H9 (cell line): ENCODE measurements at regions not wholly inside any gene's neighbourhood (a gene's known extent, or its start where the extent isn't known, plus 50 kb on each side); places are given as distances from the start of the nearest gene placed in this dataset.

Experiments
- DNase-seq: peaks from one replicate; pipeline ENCODE4 v3.0.0-alpha.2; 2017
- H2AFZ ChIP-seq: one replicate; pipeline ENCODE4 v1.6.1; 2013; ENCODE audit warnings: mild to moderate bottlenecking, low read length, control low read depth, moderate library complexity
- H2AK5ac ChIP-seq: 2 replicates; pipeline ENCODE4 v1.6.1; 2013; ENCODE audit warnings: low read length, control low read depth, mixed read lengths; ENCODE audit not compliant: insufficient read length
- H2BK120ac ChIP-seq: one replicate; pipeline ENCODE4 v1.6.1; 2013; ENCODE audit warnings: low read depth, mild to moderate bottlenecking, low read length, control low read depth, inconsistent platforms; ENCODE audit not compliant: poor library complexity, severe bottlenecking
- H2BK12ac ChIP-seq: 2 replicates; pipeline ENCODE4 v1.6.1; 2013; ENCODE audit warnings: low read length, control low read depth, mixed read lengths, low read depth; ENCODE audit not compliant: insufficient read length
- H2BK15ac ChIP-seq: 2 replicates; pipeline ENCODE4 v1.6.1; 2013; ENCODE audit warnings: low read depth, low read length, control low read depth
- H2BK20ac ChIP-seq: one replicate; pipeline ENCODE4 v1.6.1; 2013; ENCODE audit warnings: low read depth, mild to moderate bottlenecking, low read length, control low read depth, inconsistent platforms; ENCODE audit not compliant: poor library complexity, severe bottlenecking
- H2BK5ac ChIP-seq: 2 replicates; pipeline ENCODE4 v1.6.1; 2013; ENCODE audit warnings: low read length, control low read depth, mixed read lengths; ENCODE audit not compliant: insufficient read length
- H3K14ac ChIP-seq: 2 replicates; pipeline ENCODE4 v1.6.1; 2013; ENCODE audit warnings: low read length, control low read depth; ENCODE audit not compliant: insufficient read depth
- H3K18ac ChIP-seq: 2 replicates; pipeline ENCODE4 v1.6.1; 2013; ENCODE audit warnings: low read depth, mild to moderate bottlenecking, mixed read lengths, low read length, control low read depth; ENCODE audit not compliant: insufficient read length
- H3K23ac ChIP-seq: 2 replicates; pipeline ENCODE4 v1.6.1; 2013; ENCODE audit warnings: low read length, control low read depth, mixed read lengths, low read depth; ENCODE audit not compliant: insufficient read length
- H3K23me2 ChIP-seq: 2 replicates; pipeline ENCODE4 v1.6.1; 2013; ENCODE audit warnings: low read depth, mild to moderate bottlenecking, mixed read lengths, low read length, control low read depth; ENCODE audit not compliant: insufficient read length, poor library complexity, severe bottlenecking
- H3K27ac ChIP-seq: 2 replicates; pipeline ENCODE4 v1.5.1; 2013; ENCODE audit warnings: low read length, control low read depth, mixed read lengths, low read depth; ENCODE audit not compliant: insufficient read length
- H3K27me3 ChIP-seq: 2 replicates; pipeline ENCODE4 v1.6.1; 2013; ENCODE audit warnings: low read length, control low read depth, inconsistent platforms; ENCODE audit not compliant: insufficient read depth
- H3K4ac ChIP-seq: 2 replicates; pipeline ENCODE4 v1.6.1; 2013; ENCODE audit warnings: low read depth, mild to moderate bottlenecking, control low read depth, inconsistent platforms, low read length, moderate library complexity
- H3K4me1 ChIP-seq: 2 replicates; pipeline ENCODE4 v1.6.1; 2013; ENCODE audit warnings: low read length, control low read depth, inconsistent platforms; ENCODE audit not compliant: insufficient read depth
- H3K4me2 ChIP-seq: 2 replicates; pipeline ENCODE4 v1.6.1; 2013; ENCODE audit warnings: low read length, control low read depth, mixed read lengths; ENCODE audit not compliant: insufficient read length, insufficient read depth
- H3K56ac ChIP-seq: 2 replicates; pipeline ENCODE4 v1.6.1; 2013; ENCODE audit warnings: low read depth, mild to moderate bottlenecking, mixed read lengths, low read length, control low read depth; ENCODE audit not compliant: insufficient read length
- H3K79me1 ChIP-seq: 2 replicates; pipeline ENCODE4 v1.6.1; 2013; ENCODE audit warnings: low read depth, mild to moderate bottlenecking, moderate library complexity, low read length, control low read depth, inconsistent platforms; ENCODE audit not compliant: insufficient read depth, poor library complexity, severe bottlenecking
- H3K79me2 ChIP-seq: 2 replicates; pipeline ENCODE4 v1.6.1; 2013; ENCODE audit warnings: low read length, control low read depth, inconsistent platforms; ENCODE audit not compliant: insufficient read depth
- H3K9ac ChIP-seq: 2 replicates; pipeline ENCODE4 v1.6.1; 2013; ENCODE audit warnings: low read length, control low read depth, mixed read lengths; ENCODE audit not compliant: insufficient read length; ENCODE audit errors: extremely low read depth
- H3K9me3 ChIP-seq: one replicate; pipeline ENCODE4 v1.6.1; 2013; ENCODE audit warnings: low read depth, low read length, inconsistent platforms; ENCODE audit not compliant: control insufficient read depth
- H3T11ph ChIP-seq: one replicate; pipeline ENCODE4 v1.6.1; 2013; ENCODE audit warnings: mild to moderate bottlenecking, low read length, control low read depth, inconsistent platforms
- H4K20me1 ChIP-seq: one replicate; pipeline ENCODE4 v1.6.1; 2013; ENCODE audit not compliant: control insufficient read depth, insufficient read length, insufficient read depth
- H4K5ac ChIP-seq: 2 replicates; pipeline ENCODE4 v1.6.1; 2013; ENCODE audit warnings: low read depth, mild to moderate bottlenecking, mixed read lengths, low read length, control low read depth; ENCODE audit not compliant: insufficient read length
- H4K8ac ChIP-seq: replicated peaks from 2 replicates; pipeline ENCODE4 v1.6.1; 2013; ENCODE audit warnings: low read length, control low read depth, mixed read lengths, low read depth; ENCODE audit not compliant: insufficient read length
- H4K91ac ChIP-seq: 2 replicates; pipeline ENCODE4 v1.6.1; 2013; ENCODE audit warnings: low read depth, mild to moderate bottlenecking, moderate library complexity, mixed read lengths, low read length, control low read depth; ENCODE audit not compliant: insufficient read length
- H3K27ac Mint-ChIP-seq, 3 experiments: 2 replicates in 2 of 3; 3 replicates in 1 of 3; pipeline ENCODE4 v1.8.0; 2020 to 2021; ENCODE audit warnings: mixed read lengths in 3 of 3, mild to moderate bottlenecking in 1 of 3, moderate library complexity in 1 of 3
- H3K27me3 Mint-ChIP-seq: 2 replicates; pipeline ENCODE4 v1.8.0; 2021; ENCODE audit warnings: low read depth, mild to moderate bottlenecking, moderate library complexity, mixed read lengths
- H3K36me3 Mint-ChIP-seq, 3 experiments: 2 replicates in 2 of 3; 3 replicates in 1 of 3; pipeline ENCODE4 v1.8.0; 2020 to 2021; ENCODE audit warnings: low read depth in 3 of 3, mixed read lengths in 3 of 3; ENCODE audit not compliant: insufficient read depth in 1 of 3
- H3K4me1 Mint-ChIP-seq, 2 experiments: 2 replicates each; pipeline ENCODE4 v1.8.0; 2020; ENCODE audit warnings: mixed read lengths in 2 of 2
- H3K4me3 Mint-ChIP-seq, 2 experiments: 2 replicates in 1 of 2; 3 replicates in 1 of 2; pipeline ENCODE4 v1.8.0; 2020 to 2021; ENCODE audit warnings: mild to moderate bottlenecking in 2 of 2, mixed read lengths in 2 of 2, moderate library complexity in 1 of 2
- H3K9me3 Mint-ChIP-seq, 2 experiments: 2 replicates in 1 of 2; 3 replicates in 1 of 2; pipeline ENCODE4 v1.8.0; 2020; ENCODE audit warnings: mild to moderate bottlenecking in 2 of 2, mixed read lengths in 2 of 2, moderate library complexity in 1 of 2
- WGBS: extraction: QIAGEN DNeasy Blood & Tissue Kit; methylation state at CpG from one replicate; pipeline ENCODE4 v1.1.7; 2013; ENCODE audit warnings: missing lambda C conversion rate, low lambda C conversion rate, mixed read lengths; ENCODE audit not compliant: insufficient read length; ENCODE audit errors: extremely low coverage; 5-methylcytosine and 5-hydroxymethylcytosine counted together
- TF ChIP-seq, protein P1 (sequence below): fragments of 200-600 bp; sonication (generic); conservative IDR thresholded peaks from 3 replicates; pipeline ENCODE4 v1.8.0; 2021; ENCODE audit warnings: antibody characterized with exemption, mild to moderate bottlenecking

DNA sequence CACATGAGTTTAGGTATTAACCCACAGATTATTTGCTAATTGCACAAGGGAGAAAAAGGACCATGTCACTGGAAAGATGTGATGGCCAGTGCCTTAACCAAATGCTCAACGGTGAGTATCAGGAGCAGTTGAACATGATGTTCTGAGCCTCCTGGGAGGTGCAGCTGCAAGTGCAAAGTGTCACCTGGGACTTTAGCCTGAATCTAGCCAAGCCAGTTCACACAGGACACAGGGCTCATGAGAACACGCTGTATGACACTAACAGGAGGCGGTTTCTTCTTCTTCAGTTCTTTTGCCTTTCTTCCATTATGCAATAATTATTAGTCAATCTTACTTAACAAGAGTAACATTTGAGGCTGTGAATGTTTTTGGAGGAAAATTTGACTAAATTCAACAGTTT is 225.3 kb downstream of the THBS2 start:
- H3K27ac ChIP-seq, result no peak overlapping the region
- H3K56ac ChIP-seq, result no peak overlapping the region
- H3K79me1 ChIP-seq, result no peaks in the 10 kb centered on the region
- no peak overlapping the region for H2AFZ ChIP-seq
- H2BK12ac ChIP-seq, result no peak overlapping the region
- WGBS, result no CpG with 5 or more reads among the region's 3 CpGs
- no peak overlapping the region for H3K4ac ChIP-seq
- H3K9me3 Mint-ChIP-seq, result peaks cover 16 to 22% of the 10 kb centered on the region in 2 experiments
- H3K27me3 ChIP-seq, result no peaks in the 10 kb centered on the region
- no peak overlapping the region for H4K91ac ChIP-seq
- no peak overlapping the region for H3K14ac ChIP-seq
- no peak for DNase-seq
- H3K27ac Mint-ChIP-seq, result no peak overlapping the region
- no peak overlapping the region for H2BK120ac ChIP-seq
- H3K9ac ChIP-seq, result no peak overlapping the region
- no peak overlapping the region for H3K4me2 ChIP-seq
- H3K79me2 ChIP-seq, result no peaks in the 10 kb centered on the region
- TF ChIP-seq, protein P1, sequence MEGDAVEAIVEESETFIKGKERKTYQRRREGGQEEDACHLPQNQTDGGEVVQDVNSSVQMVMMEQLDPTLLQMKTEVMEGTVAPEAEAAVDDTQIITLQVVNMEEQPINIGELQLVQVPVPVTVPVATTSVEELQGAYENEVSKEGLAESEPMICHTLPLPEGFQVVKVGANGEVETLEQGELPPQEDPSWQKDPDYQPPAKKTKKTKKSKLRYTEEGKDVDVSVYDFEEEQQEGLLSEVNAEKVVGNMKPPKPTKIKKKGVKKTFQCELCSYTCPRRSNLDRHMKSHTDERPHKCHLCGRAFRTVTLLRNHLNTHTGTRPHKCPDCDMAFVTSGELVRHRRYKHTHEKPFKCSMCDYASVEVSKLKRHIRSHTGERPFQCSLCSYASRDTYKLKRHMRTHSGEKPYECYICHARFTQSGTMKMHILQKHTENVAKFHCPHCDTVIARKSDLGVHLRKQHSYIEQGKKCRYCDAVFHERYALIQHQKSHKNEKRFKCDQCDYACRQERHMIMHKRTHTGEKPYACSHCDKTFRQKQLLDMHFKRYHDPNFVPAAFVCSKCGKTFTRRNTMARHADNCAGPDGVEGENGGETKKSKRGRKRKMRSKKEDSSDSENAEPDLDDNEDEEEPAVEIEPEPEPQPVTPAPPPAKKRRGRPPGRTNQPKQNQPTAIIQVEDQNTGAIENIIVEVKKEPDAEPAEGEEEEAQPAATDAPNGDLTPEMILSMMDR, result no peak
- H3K27me3 Mint-ChIP-seq, result no peaks in the 10 kb centered on the region
- H4K5ac ChIP-seq, result no peak overlapping the region
- H3K23ac ChIP-seq, result no peak overlapping the region
- no peak overlapping the region for H3K18ac ChIP-seq
- H3K4me1 Mint-ChIP-seq, result 0 out of 4 replicates have a peak, but pooled peaks cover 0 to 2% of the 10 kb centered on the region in 2 experiments
- no peak overlapping the region for H2BK15ac ChIP-seq
- no peak overlapping the region for H2BK20ac ChIP-seq
- no peaks in the 10 kb centered on the region for H3K4me1 ChIP-seq
- no peak overlapping the region for H2AK5ac ChIP-seq
- no peaks in the 10 kb centered on the region for H3K9me3 ChIP-seq
- H3K4me3 Mint-ChIP-seq, result no peak overlapping the region
- no peak overlapping the region for H4K8ac ChIP-seq
- H3T11ph ChIP-seq, result no peak overlapping the region
- H2BK5ac ChIP-seq, result no peak overlapping the region
- H3K36me3 Mint-ChIP-seq, result peaks cover 5 to 20% (median 9%) of the 10 kb centered on the region in 3 experiments; a peak in 6 of 7 replicates
- no peaks in the 10 kb centered on the region for H3K23me2 ChIP-seq
- H4K20me1 ChIP-seq, result no peaks in the 10 kb centered on the region
